A673 (cell line): ENCODE measurements at regions not wholly inside any gene's neighbourhood (a gene's known extent, or its start where the extent isn't known, plus 50 kb on each side); places are given as distances from the start of the nearest gene placed in this dataset.

Experiments used
- BruUV-seq: library from RNA; stranded (reverse); fragments of 400-500 nt; replicated peaks from 2 replicates; lab custom pipeline; 2021; lab: Mats Ljungman, UMichigan
- CTCF ChIA-PET: fragments of 300-600 bp; sonication (Branson Sonifier 250); formaldehyde crosslinking; loops from one replicate; lab custom pipeline; 2022; ENCODE audit warnings: antibody characterized with exemption; lab: Charles Lee
- POLR2A ChIA-PET: fragments of 300-600 bp; sonication (Branson Sonifier 250); formaldehyde crosslinking; loops from one replicate; lab custom pipeline; 2022; ENCODE audit warnings: antibody characterized with exemption; ENCODE audit not compliant: low non-redundant PET; lab: Charles Lee
- DNase-seq: peaks from one replicate; pipeline ENCODE4 v3.0.0-alpha.2; 2015; ENCODE audit warnings: low spot score
- H3K27ac ChIP-seq: fragments of 200-600 bp; sonication (generic); 2 replicates; pipeline ENCODE4 v1.5.1; 2016; ENCODE audit warnings: mixed run types, low read depth, mild to moderate bottlenecking, mixed read lengths, antibody characterized with exemption, low read length; ENCODE audit not compliant: poor library complexity, severe bottlenecking
- H3K27me3 ChIP-seq: fragments of 200-600 bp; sonication (generic); replicated peaks from 2 replicates; pipeline ENCODE4 v1.6.1; 2017; ENCODE audit warnings: mixed run types, low read depth, mild to moderate bottlenecking, mixed read lengths, antibody characterized with exemption, low read length; ENCODE audit not compliant: insufficient read depth, poor library complexity
- H3K36me3 ChIP-seq: fragments of 200-600 bp; sonication (generic); 2 replicates; pipeline ENCODE4 v1.6.1; 2016; ENCODE audit warnings: mixed run types, mild to moderate bottlenecking, mixed read lengths, antibody characterized with exemption, low read length; ENCODE audit not compliant: insufficient read depth, poor library complexity, severe bottlenecking
- H3K4me1 ChIP-seq: fragments of 200-600 bp; sonication (generic); 2 replicates; pipeline ENCODE4 v1.6.1; 2017; ENCODE audit warnings: mixed run types, mild to moderate bottlenecking, mixed read lengths, antibody characterized with exemption, low read length; ENCODE audit not compliant: insufficient read depth, poor library complexity, severe bottlenecking
- H3K4me3 ChIP-seq: fragments of 200-600 bp; sonication (generic); 2 replicates; pipeline ENCODE4 v1.5.1; 2016; ENCODE audit warnings: low read depth, mixed run types, mild to moderate bottlenecking, mixed read lengths, low read length; ENCODE audit not compliant: poor library complexity, severe bottlenecking
- H3K9me3 ChIP-seq: fragments of 200-600 bp; sonication (generic); 2 replicates; pipeline ENCODE4 v1.6.1; 2016; ENCODE audit warnings: mixed run types, low read depth, mild to moderate bottlenecking, mixed read lengths, antibody characterized with exemption, low read length; ENCODE audit not compliant: poor library complexity, severe bottlenecking
- EZH2 ChIP-seq: fragments of 200-600 bp; sonication (generic); IDR thresholded peaks from 2 replicates; pipeline ENCODE4 v1.6.1; 2017; ENCODE audit warnings: borderline replicate concordance, low read depth, mild to moderate bottlenecking, mixed read lengths, antibody characterized with exemption, low read length; ENCODE audit not compliant: poor library complexity, severe bottlenecking
- intact Hi-C: fragments of 100-400 bp; cut with micrococcal nuclease; formaldehyde crosslinking; loops from one replicate; pipeline ENCODE4 v1.10.0; 2022; ENCODE audit not compliant: unreplicated experiment
- TF ChIP-seq, protein P1 (sequence below): fragments of 300-800, 200-600 bp; sonication (generic); conservative IDR thresholded peaks from 2 replicates; pipeline ENCODE4 v1.5.1; 2017; ENCODE audit warnings: low read depth, mild to moderate bottlenecking, antibody characterized with exemption, low read length, moderate library complexity, mixed read lengths

DNA sequence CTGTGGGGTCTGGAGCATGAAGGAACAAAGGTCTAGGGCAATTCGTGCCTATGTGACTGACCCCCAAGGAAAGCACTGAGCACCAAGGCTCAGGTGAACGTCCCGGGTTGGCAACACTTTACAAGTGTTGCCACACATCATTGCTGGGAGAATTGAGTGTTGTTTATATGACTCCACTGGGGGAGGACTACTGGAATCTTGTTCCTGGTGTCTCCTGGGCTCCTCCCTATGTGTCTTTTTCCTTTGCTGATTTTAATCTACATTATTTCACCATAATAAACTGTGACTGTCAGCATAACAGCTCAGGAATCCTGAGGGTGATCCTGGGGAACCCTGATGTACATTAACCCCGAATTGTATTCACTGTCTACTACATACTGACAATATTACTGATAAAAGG lies 207.7 kb upstream of the BMP2 start:
- no peaks in the 10 kb centered on the region for H3K36me3 ChIP-seq
- no peaks in the 10 kb centered on the region for H3K4me1 ChIP-seq
- intact Hi-C loops = no loop called here
- TF ChIP-seq, protein P1, sequence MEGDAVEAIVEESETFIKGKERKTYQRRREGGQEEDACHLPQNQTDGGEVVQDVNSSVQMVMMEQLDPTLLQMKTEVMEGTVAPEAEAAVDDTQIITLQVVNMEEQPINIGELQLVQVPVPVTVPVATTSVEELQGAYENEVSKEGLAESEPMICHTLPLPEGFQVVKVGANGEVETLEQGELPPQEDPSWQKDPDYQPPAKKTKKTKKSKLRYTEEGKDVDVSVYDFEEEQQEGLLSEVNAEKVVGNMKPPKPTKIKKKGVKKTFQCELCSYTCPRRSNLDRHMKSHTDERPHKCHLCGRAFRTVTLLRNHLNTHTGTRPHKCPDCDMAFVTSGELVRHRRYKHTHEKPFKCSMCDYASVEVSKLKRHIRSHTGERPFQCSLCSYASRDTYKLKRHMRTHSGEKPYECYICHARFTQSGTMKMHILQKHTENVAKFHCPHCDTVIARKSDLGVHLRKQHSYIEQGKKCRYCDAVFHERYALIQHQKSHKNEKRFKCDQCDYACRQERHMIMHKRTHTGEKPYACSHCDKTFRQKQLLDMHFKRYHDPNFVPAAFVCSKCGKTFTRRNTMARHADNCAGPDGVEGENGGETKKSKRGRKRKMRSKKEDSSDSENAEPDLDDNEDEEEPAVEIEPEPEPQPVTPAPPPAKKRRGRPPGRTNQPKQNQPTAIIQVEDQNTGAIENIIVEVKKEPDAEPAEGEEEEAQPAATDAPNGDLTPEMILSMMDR = no peak
- TF ChIP-seq EZH2 = no peak
- no peaks in the 10 kb centered on the region for H3K27me3 ChIP-seq
- ChIA-PET CTCF (no interaction called here), POLR2A (no interaction called here)
- DNase-seq = no peak
- no TSS peak for BruUV-seq
- no peaks in the 10 kb centered on the region for H3K9me3 ChIP-seq
- no peak overlapping the region for H3K4me3 ChIP-seq
- H3K27ac ChIP-seq = no peak overlapping the region

DNA sequence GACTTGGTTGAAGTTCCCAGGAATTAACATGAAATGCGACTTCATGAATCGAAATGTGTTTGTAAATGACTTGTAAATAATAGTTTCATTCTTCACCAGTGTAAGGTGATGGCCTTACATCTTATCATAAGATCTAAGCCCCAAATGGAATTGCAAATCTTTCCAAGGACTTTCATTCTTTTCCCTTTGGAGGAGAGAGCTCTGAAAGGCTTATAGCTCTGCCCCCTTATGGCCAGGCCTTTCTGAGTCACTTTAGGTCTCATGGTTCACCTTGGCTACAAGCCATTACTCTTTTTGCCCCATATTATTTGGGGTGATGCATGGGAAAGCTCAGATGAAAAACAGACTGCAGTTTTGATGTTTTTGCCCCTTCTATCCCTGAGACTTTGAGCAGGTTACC lies 209.1 kb upstream of the BMP2 start:
- POLR2A ChIA-PET = no interaction called here
- CTCF ChIA-PET = no interaction called here
- no peak for TF ChIP-seq EZH2
- TF ChIP-seq, protein P1 = no peak
- Histone ChIP-seq H3K4me3 (no peak overlapping the region), H3K9me3 (no peaks in the 10 kb centered on the region), H3K4me1 (no peaks in the 10 kb centered on the region), H3K27ac (no peak overlapping the region), H3K27me3 (no peaks in the 10 kb centered on the region), H3K36me3 (no peaks in the 10 kb centered on the region)
- BruUV-seq = no TSS peak
- DNase-seq = no peak
- intact Hi-C loops = no loop called here

DNA sequence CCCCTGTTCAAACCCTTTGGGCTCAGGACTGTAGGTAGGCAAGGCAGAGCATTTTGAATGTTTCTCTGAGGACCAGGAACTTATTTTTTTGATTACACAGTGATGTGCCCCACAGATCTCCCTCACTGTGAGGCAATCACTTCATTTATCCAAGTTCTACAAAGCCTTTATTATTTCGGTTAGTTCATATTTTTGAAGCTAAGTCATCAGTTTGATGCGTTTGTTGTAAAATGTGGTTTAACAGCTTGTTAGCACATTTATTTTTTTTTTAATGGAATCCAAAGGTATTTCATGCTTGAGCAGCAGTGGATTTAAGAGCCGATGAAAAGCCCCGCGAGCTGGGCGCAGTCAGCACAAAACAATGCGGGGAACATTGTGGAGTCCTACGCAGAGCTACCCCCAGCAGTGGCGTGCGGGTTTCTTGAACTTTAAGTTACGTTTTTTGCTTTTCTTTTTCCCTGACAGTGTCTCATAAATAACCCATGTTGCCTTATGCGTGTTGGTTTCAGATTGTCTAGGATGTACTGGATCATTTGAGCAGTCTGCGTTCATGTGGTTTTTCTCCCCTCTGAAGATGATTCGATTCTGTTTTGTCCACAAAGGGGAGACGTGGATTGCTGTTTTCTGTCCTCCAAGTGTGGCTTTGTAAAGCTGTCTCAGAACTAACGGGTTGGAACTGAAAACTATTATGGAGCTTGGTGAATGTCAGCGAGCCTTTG lies 233.6 kb upstream of the BMP2 start:
- ChIA-PET CTCF (no interaction called here), POLR2A (interaction anchor here (1.1 kb wide), 1 partner anchor 92 kb away, joined by 3 read pairs; no protein-coding TSS in a partner anchor)
- no peaks in the 10 kb centered on the region for H3K4me1 ChIP-seq
- H3K4me3 ChIP-seq = no peak overlapping the region
- intact Hi-C loops = no loop called here
- no TSS peak for BruUV-seq
- TF ChIP-seq, protein P1 = no peak
- TF ChIP-seq EZH2 = no peak
- no peaks in the 10 kb centered on the region for H3K36me3 ChIP-seq
- H3K9me3 ChIP-seq = no peaks in the 10 kb centered on the region
- DNase-seq = peak; percentile 0
- H3K27me3 ChIP-seq = peaks cover 16% of the 10 kb centered on the region
- H3K27ac ChIP-seq = no peak overlapping the region
